ENCODE measurements at regions not wholly inside any gene's neighbourhood (a gene's known extent, or its start where the extent isn't known, plus 50 kb on each side); places are given as distances from the start of the nearest gene placed in this dataset.

- TF ChIP-seq MAZ (IDR thresholded peaks at IDR 0.05; ENCODE audit: borderline replicate concordance, low read depth, low read length), result no peak
- no peak for TF ChIP-seq MAZ (CRISPR knock-in tag; IDR thresholded peaks at IDR 0.05; ENCODE audit: low read depth)
- no peak for TF ChIP-seq CBX5 (CRISPR knock-in tag; IDR thresholded peaks at IDR 0.05; ENCODE audit: borderline replicate concordance)
- no peak for TF ChIP-seq CTCF (CRISPR knock-in tag; IDR thresholded peaks at IDR 0.05)
- TF ChIP-seq RAD51 (IDR thresholded peaks at IDR 0.05; ENCODE audit: borderline replicate concordance), result no peak
- no peak for TF ChIP-seq TAF15 (IDR thresholded peaks at IDR 0.05; ENCODE audit: low read depth, low read length, poor library complexity, severe bottlenecking)
- no peak for TF ChIP-seq MAFF (IDR thresholded peaks at IDR 0.05; ENCODE audit: low read depth, low read length)
- TF ChIP-seq CREBL2 (CRISPR knock-in tag; IDR thresholded peaks at IDR 0.05; ENCODE audit: borderline replicate concordance), result no peak
Observed at GRCh38 chr6:165109011-165109410, 200.4 kb downstream of the C6orf118 start.

Measured in HepG2 (cell line).